ENCODE measurements at regions not wholly inside any gene's neighbourhood (a gene's known extent, or its start where the extent isn't known, plus 50 kb on each side); places are given as distances from the start of the nearest gene placed in this dataset.

DNA sequence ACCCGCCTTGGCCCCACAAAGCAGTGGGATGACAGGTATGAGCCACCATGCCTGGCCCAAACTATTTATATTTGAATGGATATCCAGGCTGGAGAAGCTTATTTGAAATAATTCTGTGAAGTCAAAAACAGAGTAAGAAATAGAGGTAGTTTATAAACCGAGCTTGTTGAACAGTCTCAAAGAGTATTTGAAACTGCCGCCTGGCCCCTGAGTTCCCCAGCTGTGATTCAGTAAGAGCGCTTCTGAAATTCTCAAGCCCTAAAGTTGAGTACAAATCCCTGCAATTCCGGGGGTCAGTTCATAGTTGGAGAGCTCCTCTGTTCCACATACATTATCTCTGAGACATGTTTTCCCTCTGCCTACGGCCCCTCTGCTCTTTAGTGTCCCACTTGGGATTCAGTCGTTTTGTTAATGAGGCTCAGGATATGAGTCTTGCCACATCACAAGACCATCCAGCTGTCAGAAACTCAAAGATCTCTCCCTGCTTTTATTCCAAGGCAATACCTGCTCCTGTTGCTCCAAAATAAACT lies 127.8 kb downstream of the SOD2 start (continued):
- TF ChIP-seq, protein P1, sequence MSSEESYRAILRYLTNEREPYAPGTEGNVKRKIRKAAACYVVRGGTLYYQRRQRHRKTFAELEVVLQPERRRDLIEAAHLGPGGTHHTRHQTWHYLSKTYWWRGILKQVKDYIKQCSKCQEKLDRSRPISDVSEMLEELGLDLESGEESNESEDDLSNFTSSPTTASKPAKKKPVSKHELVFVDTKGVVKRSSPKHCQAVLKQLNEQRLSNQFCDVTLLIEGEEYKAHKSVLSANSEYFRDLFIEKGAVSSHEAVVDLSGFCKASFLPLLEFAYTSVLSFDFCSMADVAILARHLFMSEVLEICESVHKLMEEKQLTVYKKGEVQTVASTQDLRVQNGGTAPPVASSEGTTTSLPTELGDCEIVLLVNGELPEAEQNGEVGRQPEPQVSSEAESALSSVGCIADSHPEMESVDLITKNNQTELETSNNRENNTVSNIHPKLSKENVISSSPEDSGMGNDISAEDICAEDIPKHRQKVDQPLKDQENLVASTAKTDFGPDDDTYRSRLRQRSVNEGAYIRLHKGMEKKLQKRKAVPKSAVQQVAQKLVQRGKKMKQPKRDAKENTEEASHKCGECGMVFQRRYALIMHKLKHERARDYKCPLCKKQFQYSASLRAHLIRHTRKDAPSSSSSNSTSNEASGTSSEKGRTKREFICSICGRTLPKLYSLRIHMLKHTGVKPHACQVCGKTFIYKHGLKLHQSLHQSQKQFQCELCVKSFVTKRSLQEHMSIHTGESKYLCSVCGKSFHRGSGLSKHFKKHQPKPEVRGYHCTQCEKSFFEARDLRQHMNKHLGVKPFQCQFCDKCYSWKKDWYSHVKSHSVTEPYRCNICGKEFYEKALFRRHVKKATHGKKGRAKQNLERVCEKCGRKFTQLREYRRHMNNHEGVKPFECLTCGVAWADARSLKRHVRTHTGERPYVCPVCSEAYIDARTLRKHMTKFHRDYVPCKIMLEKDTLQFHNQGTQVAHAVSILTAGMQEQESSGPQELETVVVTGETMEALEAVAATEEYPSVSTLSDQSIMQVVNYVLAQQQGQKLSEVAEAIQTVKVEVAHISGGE (tag by site-specific recombination; conservative IDR thresholded peaks at IDR 0.05; ENCODE audit: low read depth): no peak
- TF ChIP-seq ZNF560 (tag by site-specific recombination; IDR thresholded peaks at IDR 0.05; ENCODE audit: borderline replicate concordance): no peak

DNA sequence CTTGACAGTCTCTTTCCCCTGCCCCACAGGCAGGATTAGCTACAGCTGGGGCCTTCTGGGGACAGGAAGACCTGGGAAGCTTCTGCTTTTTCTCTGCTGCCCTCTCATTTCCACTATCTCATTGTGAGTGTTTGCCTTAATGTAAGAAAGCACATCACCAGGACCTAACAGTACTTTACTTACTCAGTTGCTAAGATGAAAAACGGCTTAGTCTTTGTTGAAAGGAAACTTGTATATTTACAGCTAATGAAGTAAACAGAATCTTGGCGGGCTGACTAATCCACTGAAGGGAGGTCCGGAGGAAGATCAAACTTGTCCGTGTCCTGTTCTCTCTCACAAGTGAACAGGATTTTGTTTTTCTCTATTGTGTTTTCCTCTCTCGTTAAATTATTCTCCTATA lies 128.6 kb downstream of the SOD2 start:
- no peak overlapping the region for H3K27ac ChIP-seq (ENCODE audit: extremely low read depth, low read depth, low read length)
- no peaks in the 10 kb centered on the region for H3K4me1 ChIP-seq (ENCODE audit: control insufficient read depth, insufficient read depth, low read length)
- H3K9me3 ChIP-seq (ENCODE audit: control insufficient read depth, insufficient read depth, low read depth, low read length): no peaks in the 10 kb centered on the region
- no peaks in the 10 kb centered on the region for H3K36me3 ChIP-seq (ENCODE audit: control insufficient read depth in 2 of 2, insufficient read depth in 1 of 2, low read length in 2 of 2)
- TF ChIP-seq ZNF561 (tag by site-specific recombination; IDR thresholded peaks at IDR 0.05; ENCODE audit: borderline replicate concordance) (no peak), ZFP3 (tag by site-specific recombination; IDR thresholded peaks at IDR 0.05; ENCODE audit: low read depth) (no peak), ZNF404 (tag by site-specific recombination; IDR thresholded peaks at IDR 0.05) (no peak), ZNF510 (tag by site-specific recombination; IDR thresholded peaks at IDR 0.05; ENCODE audit: insufficient replicate concordance) (no peak)
- ChIA-PET CTCF (interaction anchor here (0.6 kb wide), 2 partner anchors 35 to 278 kb away, joined by 3 to 4 read pairs; no protein-coding TSS in a partner anchor), POLR2A (interaction anchor here (0.6 kb wide), 1 partner anchor 82 kb away, joined by 3 read pairs; no protein-coding TSS in a partner anchor)
- H3K4me3 ChIP-seq (ENCODE audit: low read depth, low read length): no peak overlapping the region

DNA sequence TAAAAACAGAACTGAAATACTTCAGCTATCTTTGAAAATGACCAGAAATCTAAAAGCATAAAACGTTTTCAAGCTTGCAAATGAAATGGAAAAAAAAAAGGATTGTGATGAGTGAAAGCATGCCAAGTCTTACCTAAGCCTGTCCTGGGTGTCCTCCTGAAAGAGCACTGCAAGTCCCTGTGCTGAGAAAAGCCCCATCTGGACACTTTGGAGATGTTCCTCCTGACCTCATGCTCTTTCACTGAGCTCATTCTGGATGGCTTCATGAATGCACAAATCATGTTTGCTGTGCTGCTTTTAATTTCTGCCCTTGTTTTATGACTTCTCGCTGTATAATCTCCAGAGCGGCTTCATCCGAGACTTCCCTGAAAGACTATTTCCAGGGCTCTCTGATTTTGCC lies 136.0 kb downstream of the SOD2 start:
- no peak overlapping the region for H3K4me3 ChIP-seq (ENCODE audit: low read depth, low read length)
- no peaks in the 10 kb centered on the region for H3K4me1 ChIP-seq (ENCODE audit: control insufficient read depth, insufficient read depth, low read length)
- no peaks in the 10 kb centered on the region for H3K9me3 ChIP-seq (ENCODE audit: control insufficient read depth, insufficient read depth, low read depth, low read length)
- ChIA-PET POLR2A (no interaction called here), CTCF (interaction anchor here (0.6 to 1.1 kb wide), 2 partner anchors 14 to 17 kb away, joined by 3 read pairs; no protein-coding TSS in a partner anchor)
- no peak for TF ChIP-seq ZNF558 (tag by site-specific recombination; IDR thresholded peaks at IDR 0.05)
- no peak for TF ChIP-seq GLI4 (tag by site-specific recombination; IDR thresholded peaks at IDR 0.05)
- TF ChIP-seq PRDM1 (tag by site-specific recombination; IDR thresholded peaks at IDR 0.05): no peak
- no peak for TF ChIP-seq ZNF529 (tag by site-specific recombination; IDR thresholded peaks at IDR 0.05; ENCODE audit: insufficient replicate concordance)
- H3K27ac ChIP-seq (ENCODE audit: extremely low read depth, low read depth, low read length): no peak overlapping the region
- no peaks in the 10 kb centered on the region for H3K36me3 ChIP-seq (ENCODE audit: control insufficient read depth in 2 of 2, insufficient read depth in 1 of 2, low read length in 2 of 2)

DNA sequence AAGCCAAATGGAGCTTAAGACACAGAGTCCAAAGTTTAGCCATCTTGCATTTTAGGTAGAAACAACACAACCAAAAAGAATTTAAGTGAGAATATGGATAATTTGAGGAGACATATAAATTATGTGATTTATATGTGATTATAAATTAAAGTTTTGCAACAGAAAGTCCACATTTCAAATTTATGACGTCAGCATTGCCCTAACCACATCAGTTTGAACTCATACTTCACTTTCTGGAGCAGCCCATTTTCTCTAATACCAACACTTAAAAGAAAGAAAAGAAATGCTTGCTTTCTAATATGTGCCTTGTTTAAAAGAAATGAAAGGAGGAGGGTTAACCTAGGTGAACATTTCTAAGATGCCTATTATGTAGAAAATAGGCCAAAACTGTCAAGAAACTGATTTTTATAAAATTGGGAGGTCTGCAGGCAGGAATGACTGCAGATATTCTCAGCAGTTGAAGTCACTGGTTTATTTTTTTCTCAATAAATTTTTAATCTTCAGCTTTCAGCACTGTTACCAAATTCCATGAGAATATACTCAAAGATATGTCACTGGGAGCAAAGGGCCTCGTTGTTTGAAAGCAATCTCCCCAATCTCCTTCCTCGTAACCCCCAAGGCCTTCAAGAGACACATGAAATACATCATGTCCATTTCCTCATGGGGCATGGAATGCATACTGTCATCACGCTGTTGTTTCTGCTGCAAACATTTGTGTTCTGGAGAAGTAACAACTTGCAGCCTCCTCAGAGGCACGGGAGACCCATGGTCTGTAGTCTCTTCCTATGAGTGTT lies 137.8 kb downstream of the SOD2 start:
- Histone ChIP-seq H3K9me3 (ENCODE audit: control insufficient read depth, insufficient read depth, low read depth, low read length) (no peaks in the 10 kb centered on the region), H3K36me3 (ENCODE audit: control insufficient read depth in 2 of 2, insufficient read depth in 1 of 2, low read length in 2 of 2) (no peaks in the 10 kb centered on the region), H3K4me1 (ENCODE audit: control insufficient read depth, insufficient read depth, low read length) (no peaks in the 10 kb centered on the region), H3K27ac (ENCODE audit: extremely low read depth, low read depth, low read length) (no peak overlapping the region), H3K4me3 (ENCODE audit: low read depth, low read length) (no peak overlapping the region)
- ChIA-PET CTCF (interaction anchor here (0.6 to 1.0 kb wide), 2 partner anchors 16 to 30 kb away, joined by 3 to 5 read pairs; no protein-coding TSS in a partner anchor), POLR2A (no interaction called here)
- TF ChIP-seq, protein P2, sequence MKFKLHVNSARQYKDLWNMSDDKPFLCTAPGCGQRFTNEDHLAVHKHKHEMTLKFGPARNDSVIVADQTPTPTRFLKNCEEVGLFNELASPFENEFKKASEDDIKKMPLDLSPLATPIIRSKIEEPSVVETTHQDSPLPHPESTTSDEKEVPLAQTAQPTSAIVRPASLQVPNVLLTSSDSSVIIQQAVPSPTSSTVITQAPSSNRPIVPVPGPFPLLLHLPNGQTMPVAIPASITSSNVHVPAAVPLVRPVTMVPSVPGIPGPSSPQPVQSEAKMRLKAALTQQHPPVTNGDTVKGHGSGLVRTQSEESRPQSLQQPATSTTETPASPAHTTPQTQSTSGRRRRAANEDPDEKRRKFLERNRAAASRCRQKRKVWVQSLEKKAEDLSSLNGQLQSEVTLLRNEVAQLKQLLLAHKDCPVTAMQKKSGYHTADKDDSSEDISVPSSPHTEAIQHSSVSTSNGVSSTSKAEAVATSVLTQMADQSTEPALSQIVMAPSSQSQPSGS (tag by site-specific recombination; IDR thresholded peaks at IDR 0.05; ENCODE audit: low read depth): peak; percentile 45; the same call in 1 of the 2 replicates
- no peak for TF ChIP-seq ZNF121 (tag by site-specific recombination; IDR thresholded peaks at IDR 0.05)
- TF ChIP-seq, protein P3, sequence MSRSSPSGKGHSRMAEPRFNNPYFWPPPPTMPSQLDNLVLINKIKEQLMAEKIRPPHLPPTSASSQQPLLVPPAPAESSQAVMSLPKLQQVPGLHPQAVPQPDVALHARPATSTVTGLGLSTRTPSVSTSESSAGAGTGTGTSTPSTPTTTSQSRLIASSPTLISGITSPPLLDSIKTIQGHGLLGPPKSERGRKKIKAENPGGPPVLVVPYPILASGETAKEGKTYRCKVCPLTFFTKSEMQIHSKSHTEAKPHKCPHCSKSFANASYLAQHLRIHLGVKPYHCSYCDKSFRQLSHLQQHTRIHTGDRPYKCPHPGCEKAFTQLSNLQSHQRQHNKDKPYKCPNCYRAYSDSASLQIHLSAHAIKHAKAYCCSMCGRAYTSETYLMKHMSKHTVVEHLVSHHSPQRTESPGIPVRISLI (tag by site-specific recombination; IDR thresholded peaks at IDR 0.05): no peak

All from HEK293 (cell line).